OCI-LY7 (cell line): ENCODE measurements at regions not wholly inside any gene's neighbourhood (a gene's known extent, or its start where the extent isn't known, plus 50 kb on each side); places are given as distances from the start of the nearest gene placed in this dataset.

Experiments
- BruUV-seq: library from RNA; stranded (reverse); fragments of 400-500 nt; replicated peaks from 2 replicates; lab custom pipeline; 2021; lab: Mats Ljungman, UMichigan
- CTCF ChIA-PET: fragments of 300-600 bp; sonication (Branson Sonifier 250); formaldehyde crosslinking; loops from one replicate; lab custom pipeline; 2022; ENCODE audit warnings: antibody characterized with exemption; ENCODE audit not compliant: unreplicated experiment; lab: Charles Lee
- POLR2A ChIA-PET: fragments of 300-600 bp; sonication (Branson Sonifier 250); formaldehyde crosslinking; loops from one replicate; lab custom pipeline; 2022; ENCODE audit warnings: antibody characterized with exemption; lab: Charles Lee
- DNase-seq: peaks from one replicate; pipeline ENCODE4 v3.0.0-alpha.2; 2015; ENCODE audit warnings: low spot score
- H2AFZ ChIP-seq: fragments of 200-600 bp; sonication (generic), shearing (Covaris generic); 2 replicates; pipeline ENCODE4 v1.6.1; 2014; ENCODE audit warnings: mild to moderate bottlenecking, antibody characterized with exemption, low read length, moderate library complexity
- H3K27ac ChIP-seq: fragments of 200-600 bp; sonication (generic); 2 replicates; pipeline ENCODE4 v1.5.1; 2014; ENCODE audit warnings: mixed run types, low read depth, mild to moderate bottlenecking, moderate library complexity, low read length, inconsistent platforms; ENCODE audit not compliant: poor library complexity, severe bottlenecking
- H3K36me3 ChIP-seq: fragments of 200-600 bp; sonication (generic); 2 replicates; pipeline ENCODE4 v1.6.1; 2014; ENCODE audit warnings: mild to moderate bottlenecking, antibody characterized with exemption, low read length, moderate library complexity, mixed read lengths; ENCODE audit not compliant: insufficient read depth
- H3K4me1 ChIP-seq: fragments of 200-600 bp; sonication (generic); 2 replicates; pipeline ENCODE4 v1.5.1; 2014; ENCODE audit warnings: mild to moderate bottlenecking, low read length; ENCODE audit not compliant: insufficient read depth, poor library complexity, severe bottlenecking
- H3K4me2 ChIP-seq: fragments of 200-600 bp; sonication (generic); 2 replicates; pipeline ENCODE4 v1.6.1; 2014; ENCODE audit warnings: mild to moderate bottlenecking, low read length
- H3K4me3 ChIP-seq: fragments of 200-600 bp; sonication (generic); 2 replicates; pipeline ENCODE4 v1.5.1; 2014; ENCODE audit warnings: mild to moderate bottlenecking, low read depth, low read length; ENCODE audit not compliant: poor library complexity, severe bottlenecking
- H3K79me2 ChIP-seq: fragments of 200-600 bp; sonication (generic); 2 replicates; pipeline ENCODE4 v1.6.1; 2016; ENCODE audit warnings: low read depth, mild to moderate bottlenecking, low read length, moderate library complexity, mixed read lengths; ENCODE audit not compliant: insufficient read depth
- H3K9me2 ChIP-seq: fragments of 200-600 bp; sonication (generic); 2 replicates; pipeline ENCODE4 v1.6.1; 2016; ENCODE audit warnings: mild to moderate bottlenecking, low read length, mixed read lengths; ENCODE audit not compliant: insufficient read depth
- H3K9me3 ChIP-seq: fragments of 200-600 bp; sonication (generic); 2 replicates; pipeline ENCODE4 v1.6.1; 2014; ENCODE audit warnings: mild to moderate bottlenecking, mixed run types, low read length, mixed read lengths
- H4K20me1 ChIP-seq: fragments of 200-600 bp; sonication (generic); 2 replicates; pipeline ENCODE4 v1.6.1; 2014; ENCODE audit warnings: mild to moderate bottlenecking, antibody characterized with exemption, low read length, moderate library complexity, mixed read lengths; ENCODE audit not compliant: insufficient read depth
- CTCF ChIP-seq: fragments of 200-600 bp; sonication (generic); conservative IDR thresholded peaks from 2 replicates; pipeline ENCODE4 v1.5.1; 2014; ENCODE audit warnings: mild to moderate bottlenecking, antibody characterized with exemption, low read length, moderate library complexity, mixed read lengths
- EZH2phosphoT487 ChIP-seq: fragments of 200-600 bp; sonication (generic); IDR thresholded peaks from 2 replicates; pipeline ENCODE4 v1.6.1; 2018; ENCODE audit warnings: low read depth, borderline replicate concordance, mild to moderate bottlenecking, mixed run types, antibody characterized with exemption, low read length, moderate library complexity, mixed read lengths
- intact Hi-C: fragments of 100-400 bp; cut with micrococcal nuclease; formaldehyde crosslinking; loops from one replicate; pipeline ENCODE4 v1.10.0; 2022; ENCODE audit not compliant: unreplicated experiment

GRCh38 chr3:194984622-194985021 lies 286.3 kb downstream of the XXYLT1 start:
- H3K4me3 ChIP-seq = no peak overlapping the region
- H3K79me2 ChIP-seq = no peaks in the 10 kb centered on the region
- no peaks in the 10 kb centered on the region for H3K9me2 ChIP-seq
- H4K20me1 ChIP-seq = no peaks in the 10 kb centered on the region
- H3K4me1 ChIP-seq = no peaks in the 10 kb centered on the region
- no peak overlapping the region for H3K27ac ChIP-seq
- DNase-seq = no peak
- H2AFZ ChIP-seq = no peak overlapping the region
- H3K36me3 ChIP-seq = no peaks in the 10 kb centered on the region
- no TSS peak for BruUV-seq
- CTCF ChIA-PET = no interaction called here
- POLR2A ChIA-PET = no interaction called here
- no peak for TF ChIP-seq CTCF
- TF ChIP-seq EZH2phosphoT487 = no peak
- H3K9me3 ChIP-seq = no peaks in the 10 kb centered on the region
- no peak overlapping the region for H3K4me2 ChIP-seq
- intact Hi-C loops = no loop called here

DNA sequence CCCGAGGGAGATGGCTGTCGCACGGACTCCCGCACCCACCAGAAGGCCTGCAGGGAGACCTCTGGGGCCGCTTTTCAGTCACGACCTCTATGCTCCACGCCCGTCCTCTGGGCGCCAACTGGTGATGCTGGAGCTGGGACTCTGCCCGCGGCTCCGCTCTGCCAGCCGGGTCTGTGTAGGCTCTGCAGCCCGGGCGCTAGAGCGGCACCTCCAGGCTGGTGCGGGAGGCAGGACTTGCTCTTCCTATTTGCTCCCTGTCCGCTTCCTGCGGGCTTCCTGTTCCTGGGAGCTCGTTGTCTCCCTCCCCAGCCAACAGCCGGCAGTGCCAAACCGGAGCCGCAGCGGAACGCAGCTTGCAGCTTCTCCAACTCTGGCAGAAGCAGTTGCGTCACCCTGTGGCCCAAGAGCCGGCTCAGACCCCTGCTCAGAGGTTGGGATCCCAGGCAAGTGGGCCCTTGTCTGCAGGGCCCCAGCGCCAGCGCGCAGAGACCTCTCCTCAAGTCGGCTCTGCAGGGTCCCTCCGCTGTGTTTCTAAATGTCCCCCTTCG lies 285.9 kb downstream of the XXYLT1 start:
- DNase-seq = no peak
- CTCF ChIA-PET = no interaction called here

More for the DNA sequence above, 285.9 kb downstream of the XXYLT1 start:
- Histone ChIP-seq H3K36me3 (no peaks in the 10 kb centered on the region), H3K9me2 (no peaks in the 10 kb centered on the region), H3K27ac (no peak overlapping the region), H3K9me3 (no peaks in the 10 kb centered on the region), H3K4me2 (no peak overlapping the region), H3K4me1 (no peaks in the 10 kb centered on the region), H3K79me2 (no peaks in the 10 kb centered on the region), H4K20me1 (no peaks in the 10 kb centered on the region), H2AFZ (no peak overlapping the region), H3K4me3 (no peak overlapping the region)
- intact Hi-C loops = no loop called here
- POLR2A ChIA-PET = no interaction called here
- TF ChIP-seq EZH2phosphoT487 (no peak), CTCF (no peak)
- BruUV-seq = no TSS peak
